ENCODE measurements at regions not wholly inside any gene's neighbourhood (a gene's known extent, or its start where the extent isn't known, plus 50 kb on each side); places are given as distances from the start of the nearest gene placed in this dataset.

GRCh38 chr1:229717786-229718576 lies 91.9 kb downstream of the URB2 start:
- no peaks in the 10 kb centered on the region for H3K9me3 Mint-ChIP-seq
- TF ChIP-seq CTCF (IDR thresholded peaks at IDR 0.05): no peak
- H3K27ac Mint-ChIP-seq: no peak overlapping the region; the same call in 1 of the 2 replicates
- peaks cover 3% of the 10 kb centered on the region for H3K27me3 Mint-ChIP-seq (ENCODE audit: insufficient read depth)
- H3K4me1 Mint-ChIP-seq (ENCODE audit: low read depth): peaks cover 10% of the 10 kb centered on the region; the same call in 1 of the 2 replicates
- no peak for DNase-seq
- H3K36me3 Mint-ChIP-seq (ENCODE audit: low read depth): no peaks in the 10 kb centered on the region
- H3K4me3 Mint-ChIP-seq: peak overlapping the region; percentile 70; the same call in 1 of the 2 replicates

- Mint-ChIP-seq H3K4me3 (no peak overlapping the region), H3K9me3 (no peaks in the 10 kb centered on the region), H3K4me1 (ENCODE audit: low read depth) (no peaks in the 10 kb centered on the region), H3K36me3 (ENCODE audit: low read depth) (no peaks in the 10 kb centered on the region), H3K27me3 (ENCODE audit: insufficient read depth) (peaks cover 5% of the 10 kb centered on the region; the same call in 1 of the 2 replicates), H3K27ac (no peak overlapping the region)
- no peak for DNase-seq
- no peak for TF ChIP-seq CTCF (IDR thresholded peaks at IDR 0.05)
Observed at GRCh38 chr1:229726061-229726460, 100.0 kb downstream of the URB2 start.

GRCh38 chr1:229729916-229730315 lies 103.9 kb downstream of the URB2 start:
- Mint-ChIP-seq H3K4me3 (no peak overlapping the region), H3K4me1 (ENCODE audit: low read depth) (no peaks in the 10 kb centered on the region), H3K9me3 (no peaks in the 10 kb centered on the region), H3K27me3 (ENCODE audit: insufficient read depth) (peaks cover 2% of the 10 kb centered on the region; the same call in 1 of the 2 replicates), H3K27ac (no peak overlapping the region), H3K36me3 (ENCODE audit: low read depth) (no peaks in the 10 kb centered on the region)
- DNase-seq: no peak
- TF ChIP-seq CTCF (IDR thresholded peaks at IDR 0.05): no peak

- TF ChIP-seq CTCF (IDR thresholded peaks at IDR 0.05): no peak
Observed at GRCh38 chr1:229730573-229730972, 104.5 kb downstream of the URB2 start.

GRCh38 chr1:229732061-229732460 lies 106.0 kb downstream of the URB2 start:
- no peaks in the 10 kb centered on the region for H3K36me3 Mint-ChIP-seq (ENCODE audit: low read depth)
- no peaks in the 10 kb centered on the region for H3K4me1 Mint-ChIP-seq (ENCODE audit: low read depth)
- H3K4me3 Mint-ChIP-seq: no peak overlapping the region
- DNase-seq: no peak
- peaks cover 2% of the 10 kb centered on the region; the same call in 1 of the 2 replicates for H3K27me3 Mint-ChIP-seq (ENCODE audit: insufficient read depth)
- no peak overlapping the region for H3K27ac Mint-ChIP-seq
- no peaks in the 10 kb centered on the region; the same call in 1 of the 2 replicates for H3K9me3 Mint-ChIP-seq
- no peak for TF ChIP-seq CTCF (IDR thresholded peaks at IDR 0.05)

More at GRCh38 chr1:229730573-229730972, 104.5 kb downstream of the URB2 start:
- Mint-ChIP-seq H3K4me1 (ENCODE audit: low read depth) (no peaks in the 10 kb centered on the region), H3K36me3 (ENCODE audit: low read depth) (no peaks in the 10 kb centered on the region), H3K4me3 (no peak overlapping the region), H3K27ac (no peak overlapping the region), H3K9me3 (no peaks in the 10 kb centered on the region), H3K27me3 (ENCODE audit: insufficient read depth) (peaks cover 2% of the 10 kb centered on the region; the same call in 1 of the 2 replicates)
- DNase-seq: no peak

All from HFFc6 (cell line).